Gastroesophageal sphincter (tissue), 4 donors: ENCODE measurements at regions not wholly inside any gene's neighbourhood (a gene's known extent, or its start where the extent isn't known, plus 50 kb on each side); places are given as distances from the start of the nearest gene placed in this dataset.

Experiments used
- ATAC-seq: fragments of 150-250 bp; one replicate; pipeline ENCODE4 v1.9.1; 2016; ENCODE audit warnings: mild to moderate bottlenecking, moderate library complexity
- H3K27ac ChIP-seq, 4 donors: fragments of 200-600 bp; sonication (generic) in 3 of 4; 1 replicate in 3 of 4; 2 replicates in 1 of 4; pipeline ENCODE4 v1.5.1; 2016 to 2019
- H3K27me3 ChIP-seq: fragments of 200-600 bp; sonication (generic); one replicate; pipeline ENCODE4 v1.5.1; 2019
- H3K36me3 ChIP-seq, 2 donors: fragments of 200-600 bp; sonication (generic); one replicate each; pipeline ENCODE4 v1.5.1; 2019; ENCODE audit warnings: control low read depth in 1 of 2
- H3K4me1 ChIP-seq, 3 donors: fragments of 200-600 bp; sonication (generic); 1 replicate in 2 of 3; 2 replicates in 1 of 3; pipeline ENCODE4 v1.5.1; 2016 to 2019; ENCODE audit warnings: control low read depth in 2 of 3
- H3K4me3 ChIP-seq, 2 donors: fragments of 200-600 bp; sonication (generic); one replicate each; pipeline ENCODE4 v1.5.1; 2019; ENCODE audit warnings: mild to moderate bottlenecking in 1 of 2, moderate library complexity in 1 of 2
- H3K9me3 ChIP-seq, 3 donors: fragments of 200-600 bp; sonication (generic); one replicate each; pipeline ENCODE4 v1.5.1; 2017 to 2019; ENCODE audit warnings: control low read depth in 2 of 3
- CTCF ChIP-seq, 4 experiments: fragments of 200-600 bp in 2 of 4; fragments of 450-650 bp in 2 of 4; sonication (generic) in 1 of 4; IDR thresholded peaks; one replicate each; pipeline ENCODE4 v1.5.1; 2017 to 2019; ENCODE audit warnings: antibody characterized with exemption in 4 of 4, mild to moderate bottlenecking in 2 of 4, moderate library complexity in 2 of 4
- EP300 ChIP-seq: sonication (generic); formaldehyde crosslinking; IDR thresholded peaks from one replicate; pipeline ENCODE4 v1.6.1; 2017; ENCODE audit warnings: antibody characterized with exemption, mild to moderate bottlenecking
- POLR2A ChIP-seq, 2 donors: fragments of 450-650 bp; IDR thresholded peaks; one replicate each; pipeline ENCODE4 v1.6.1; 2017; ENCODE audit warnings: antibody characterized with exemption in 2 of 2, mild to moderate bottlenecking in 2 of 2, moderate library complexity in 1 of 2
- POLR2AphosphoS5 ChIP-seq: sonication (generic); formaldehyde crosslinking; IDR thresholded peaks from one replicate; pipeline ENCODE4 v1.6.1; 2017; ENCODE audit warnings: antibody characterized with exemption
- WGBS, 2 donors: methylation state at CpG; one replicate each; pipeline ENCODE4 v1.1.5; 2018; ENCODE audit warnings: low coverage in 1 of 2; 5-methylcytosine and 5-hydroxymethylcytosine counted together

DNA sequence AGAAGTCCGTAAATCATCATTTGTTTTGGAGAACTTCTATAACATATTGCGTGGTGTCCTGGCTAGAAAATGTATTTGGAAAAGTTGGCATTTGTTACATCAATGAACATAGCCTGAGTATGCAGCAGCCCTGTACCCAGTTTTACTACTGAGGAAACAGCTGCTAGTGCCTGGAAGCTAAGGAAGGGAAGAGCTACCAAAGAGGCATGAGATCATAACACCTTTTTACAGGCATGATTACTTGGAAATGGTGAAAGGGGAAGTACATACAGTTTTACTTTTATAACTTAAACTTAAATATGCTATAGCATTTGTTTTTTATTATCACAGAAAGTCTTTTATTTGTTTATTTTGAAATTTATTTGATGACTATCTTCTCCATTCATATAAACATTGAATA is 128.4 kb upstream of the MC4R start:
- no peak for ATAC-seq
- WGBS, 2 donors: 65 to 94% methylated on average over 2 of the region's 2 CpGs
- TF ChIP-seq POLR2A (IDR thresholded peaks at IDR 0.05): no peak
- TF ChIP-seq POLR2AphosphoS5: no peak
- Histone ChIP-seq H3K27ac (no peak overlapping the region), H3K4me1 (no peaks in the 10 kb centered on the region), H3K36me3 (no peaks in the 10 kb centered on the region), H3K9me3 (no peaks in the 10 kb centered on the region), H3K4me3 (no peak overlapping the region), H3K27me3 (no peaks in the 10 kb centered on the region)

DNA sequence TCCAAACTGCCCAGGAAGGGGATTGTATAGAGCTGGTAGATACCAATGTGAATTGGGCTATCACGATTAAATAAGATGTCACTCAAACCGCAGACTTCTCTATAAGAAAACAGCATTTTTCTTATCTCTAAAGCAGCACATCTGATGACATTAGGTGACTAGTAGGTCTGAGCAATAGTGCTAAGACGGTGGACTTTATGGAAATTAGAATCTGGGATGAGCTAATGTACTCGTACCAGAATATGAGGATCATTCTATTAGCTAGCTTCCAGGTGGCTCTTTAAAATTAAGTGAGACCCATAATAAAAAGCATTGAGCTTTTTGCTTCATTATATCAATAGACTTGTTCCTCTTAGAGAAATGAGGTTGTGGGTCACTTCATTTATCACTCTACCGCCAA is 130.0 kb upstream of the MC4R start:
- H3K27me3 ChIP-seq: no peaks in the 10 kb centered on the region
- no peaks in the 10 kb centered on the region for H3K4me1 ChIP-seq
- TF ChIP-seq CTCF (IDR thresholded peaks at IDR 0.05) (no peak), POLR2AphosphoS5 (no peak), POLR2A (IDR thresholded peaks at IDR 0.05) (no peak), EP300 (no peak)
- WGBS, 2 donors: 77 to 84% methylated on average over 4 to 5 of the region's 5 CpGs
- H3K27ac ChIP-seq: no peak overlapping the region
- H3K4me3 ChIP-seq: no peak overlapping the region
- no peaks in the 10 kb centered on the region for H3K9me3 ChIP-seq
- no peaks in the 10 kb centered on the region for H3K36me3 ChIP-seq
- ATAC-seq: no peak

- ATAC-seq: no peak
- Histone ChIP-seq H3K27ac (no peak overlapping the region), H3K9me3 (no peaks in the 10 kb centered on the region), H3K36me3 (no peaks in the 10 kb centered on the region), H3K27me3 (no peaks in the 10 kb centered on the region), H3K4me1 (no peaks in the 10 kb centered on the region), H3K4me3 (no peak overlapping the region)
- WGBS, 2 donors: 22 to 51% methylated on average over 2 of the region's 2 CpGs
- TF ChIP-seq EP300 (no peak), CTCF (IDR thresholded peaks at IDR 0.05) (no peak), POLR2AphosphoS5 (no peak), POLR2A (IDR thresholded peaks at IDR 0.05) (no peak)
Observed at GRCh38 chr18:60503199-60503598, 130.6 kb upstream of the MC4R start.

GRCh38 chr18:60506190-60506589 is 133.6 kb upstream of the MC4R start:
- Histone ChIP-seq H3K27me3 (no peaks in the 10 kb centered on the region), H3K9me3 (no peaks in the 10 kb centered on the region), H3K36me3 (no peaks in the 10 kb centered on the region), H3K4me1 (no peaks in the 10 kb centered on the region), H3K27ac (no peak overlapping the region), H3K4me3 (no peak overlapping the region)
- WGBS, 2 donors: 41 to 71% methylated on average over 1 of the region's 1 CpG
- no peak for TF ChIP-seq CTCF (IDR thresholded peaks at IDR 0.05)
- no peak for TF ChIP-seq EP300
- no peak for TF ChIP-seq POLR2AphosphoS5
- no peak for TF ChIP-seq POLR2A (IDR thresholded peaks at IDR 0.05)
- ATAC-seq: no peak

- WGBS, 2 donors: 63 to 73% methylated on average over 1 to 4 of the region's 4 CpGs
- ATAC-seq: no peak
- TF ChIP-seq EP300 (no peak), POLR2A (IDR thresholded peaks at IDR 0.05) (no peak), CTCF (IDR thresholded peaks at IDR 0.05) (no peak), POLR2AphosphoS5 (no peak)
- Histone ChIP-seq H3K27me3 (no peaks in the 10 kb centered on the region), H3K4me3 (no peak overlapping the region), H3K9me3 (no peaks in the 10 kb centered on the region), H3K4me1 (no peaks in the 10 kb centered on the region), H3K27ac (no peak overlapping the region), H3K36me3 (no peaks in the 10 kb centered on the region)
Observed at GRCh38 chr18:60506682-60507081, 134.1 kb upstream of the MC4R start.

DNA sequence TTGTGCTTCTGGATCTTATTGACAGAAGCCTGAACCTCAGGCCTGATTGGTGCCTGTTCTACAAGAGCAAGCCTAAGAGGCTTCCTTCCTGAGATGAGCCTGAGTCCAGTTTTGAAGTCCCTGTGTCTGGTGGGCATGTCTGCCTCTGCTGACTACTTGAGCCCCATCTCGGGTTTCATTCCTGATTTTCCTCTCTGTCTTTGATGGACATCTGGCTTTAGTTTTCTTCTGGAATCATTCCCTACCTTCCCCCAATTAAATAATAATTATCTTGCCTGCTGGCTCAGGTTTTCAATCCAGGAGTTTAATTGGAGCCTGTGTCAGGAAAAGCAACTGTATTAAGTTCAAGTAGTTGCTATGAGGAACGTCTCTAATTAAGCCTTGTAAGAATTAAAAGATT is 135.5 kb upstream of the MC4R start:
- Histone ChIP-seq H3K27ac (no peak overlapping the region), H3K9me3 (no peaks in the 10 kb centered on the region), H3K4me1 (no peaks in the 10 kb centered on the region), H3K27me3 (no peaks in the 10 kb centered on the region), H3K4me3 (no peak overlapping the region), H3K36me3 (no peaks in the 10 kb centered on the region)
- ATAC-seq: no peak
- TF ChIP-seq POLR2AphosphoS5: no peak
- TF ChIP-seq EP300: no peak
- TF ChIP-seq POLR2A (IDR thresholded peaks at IDR 0.05): no peak
- no peak for TF ChIP-seq CTCF (IDR thresholded peaks at IDR 0.05)
- 66 to 67% methylated on average over 2 of the region's 2 CpGs for WGBS, 2 donors
